ENCODE measurements at regions not wholly inside any gene's neighbourhood (a gene's known extent, or its start where the extent isn't known, plus 50 kb on each side); places are given as distances from the start of the nearest gene placed in this dataset.

DNA sequence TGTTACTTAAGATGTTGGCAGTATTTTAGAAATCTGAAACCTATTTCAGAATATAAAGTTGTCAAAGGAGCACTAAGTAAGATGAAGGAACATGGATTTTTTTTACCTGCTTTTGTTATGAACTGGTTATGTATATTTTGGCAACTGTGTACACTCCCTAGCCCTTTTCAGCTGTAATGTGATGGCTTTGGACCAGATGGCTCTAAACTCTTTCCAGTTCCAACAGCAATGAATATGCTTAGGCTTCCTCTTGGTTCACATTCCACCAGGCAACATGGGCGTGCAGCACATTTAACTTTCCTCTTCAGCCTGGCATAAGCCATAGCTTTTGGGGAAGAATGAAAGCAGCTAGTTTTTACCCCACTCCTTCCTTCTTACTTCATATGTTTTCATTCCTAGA is 95.6 kb upstream of the ADAMTS5 start:
- TF ChIP-seq CTCF (IDR thresholded peaks at IDR 0.05) (no peak), POLR2A (IDR thresholded peaks at IDR 0.05) (no peak), EP300 (IDR thresholded peaks at IDR 0.05) (no peak)
